Urinary bladder (tissue), 3 donors: ENCODE measurements at regions not wholly inside any gene's neighbourhood (a gene's known extent, or its start where the extent isn't known, plus 50 kb on each side); places are given as distances from the start of the nearest gene placed in this dataset.

ENCODE experiments used
- DNase-seq: peaks from one replicate; pipeline ENCODE4 v3.0.0-alpha.2; 2015; ENCODE audit errors: extremely low spot score
- H3K27ac ChIP-seq: one replicate; pipeline ENCODE4 v1.5.1; 2013; ENCODE audit warnings: low read depth, mild to moderate bottlenecking, moderate library complexity
- H3K36me3 ChIP-seq: one replicate; pipeline ENCODE4 v1.6.1; 2013; ENCODE audit warnings: mild to moderate bottlenecking, moderate library complexity; ENCODE audit not compliant: insufficient read depth
- H3K4me1 ChIP-seq: one replicate; pipeline ENCODE4 v1.6.1; 2013; ENCODE audit warnings: mild to moderate bottlenecking, moderate library complexity; ENCODE audit not compliant: insufficient read depth
- H3K4me3 ChIP-seq: one replicate; pipeline ENCODE4 v1.5.1; 2013; ENCODE audit warnings: low read depth, low read length
- WGBS: extraction: QIAGEN DNeasy Blood & Tissue Kit; methylation state at CpG from one replicate; pipeline ENCODE4 v1.1.7; 2013; 5-methylcytosine and 5-hydroxymethylcytosine counted together
- donor health status: healthy with polysubstance abuse.
- donor health status: healthy.

DNA sequence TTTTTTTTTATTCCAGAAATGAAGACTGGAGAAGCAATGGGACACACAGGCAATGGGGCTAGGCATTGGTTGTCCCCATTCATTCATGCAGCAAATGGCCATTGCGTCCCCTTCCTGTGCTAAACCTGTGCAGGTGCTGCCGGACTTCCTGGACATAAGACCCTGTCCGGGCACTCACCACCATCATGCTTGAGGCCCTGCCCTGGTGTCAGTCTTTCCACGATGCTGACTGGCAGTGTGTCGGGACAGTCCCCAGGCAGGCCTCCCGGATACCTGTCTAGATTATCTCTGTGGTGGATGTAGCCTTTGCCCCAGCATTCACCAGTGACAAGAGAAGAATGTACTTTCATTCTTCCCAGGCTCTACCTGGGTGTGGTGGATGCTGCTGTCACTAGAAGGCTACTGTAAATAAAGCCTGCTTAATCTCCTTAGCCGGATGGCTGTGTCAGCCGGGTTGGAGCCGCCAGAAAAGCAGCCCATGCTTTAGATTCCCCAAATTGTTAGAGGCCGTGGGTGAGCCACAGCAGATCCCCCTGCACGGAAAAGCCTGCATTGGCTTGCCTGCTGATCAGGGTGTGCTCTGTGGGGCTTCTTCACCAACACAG is 94.5 kb upstream of the PARP11 start:
- WGBS = 51% methylated on average over 11 of the region's 11 CpGs
- DNase-seq = no peak

DNA sequence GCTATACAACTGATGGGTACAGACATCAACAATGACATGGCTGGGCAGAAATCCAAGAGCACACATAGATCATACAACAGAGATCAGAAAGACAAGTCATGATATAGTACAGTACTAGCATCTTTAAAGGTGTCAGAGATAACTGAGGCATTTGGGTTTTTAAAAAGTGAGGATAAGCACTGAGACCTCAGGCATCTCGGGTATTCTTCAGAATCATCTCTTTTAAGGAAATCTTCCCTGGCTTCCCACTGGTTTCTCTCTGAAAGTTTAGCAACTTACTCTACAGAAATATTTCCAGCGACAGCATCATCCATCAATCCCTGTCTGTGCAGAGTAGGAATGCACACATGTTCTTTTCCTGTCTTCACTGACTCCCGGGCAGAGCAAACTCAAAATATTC is 93.2 kb upstream of the PARP11 start:
- no peak overlapping the region for H3K4me3 ChIP-seq
- H3K27ac ChIP-seq = no peak overlapping the region
- no peak for DNase-seq
- H3K4me1 ChIP-seq = no peaks in the 10 kb centered on the region
- no peaks in the 10 kb centered on the region for H3K36me3 ChIP-seq
- 55% methylated on average over 3 of the region's 3 CpGs for WGBS

More for the DNA sequence above, 94.5 kb upstream of the PARP11 start:
- H3K4me3 ChIP-seq = no peak overlapping the region
- H3K4me1 ChIP-seq = no peaks in the 10 kb centered on the region
- no peaks in the 10 kb centered on the region for H3K36me3 ChIP-seq
- H3K27ac ChIP-seq = no peak overlapping the region

DNA sequence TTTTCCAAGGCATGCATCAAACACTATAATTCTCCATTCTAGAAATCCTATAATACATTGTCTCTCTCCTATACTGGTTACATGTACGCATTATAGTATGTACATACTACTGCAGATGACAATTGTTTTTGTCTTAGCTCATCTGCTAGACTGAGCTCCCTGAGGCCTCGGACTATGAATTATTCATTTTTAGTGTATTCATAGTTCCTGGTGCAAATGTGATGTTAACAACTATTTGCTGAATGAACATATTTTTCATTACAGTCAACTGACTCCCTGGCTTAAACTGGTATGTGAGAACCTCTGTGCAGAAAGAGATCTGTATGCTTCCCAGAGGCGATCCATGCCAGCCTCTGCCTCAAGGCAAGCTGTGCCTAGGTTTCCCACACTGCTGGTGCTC is 91.8 kb upstream of the PARP11 start:
- H3K4me1 ChIP-seq = no peaks in the 10 kb centered on the region
- no peak for DNase-seq
- H3K36me3 ChIP-seq = no peaks in the 10 kb centered on the region
- 76% methylated on average over 3 of the region's 3 CpGs for WGBS
- no peak overlapping the region for H3K27ac ChIP-seq
- no peak overlapping the region for H3K4me3 ChIP-seq

DNA sequence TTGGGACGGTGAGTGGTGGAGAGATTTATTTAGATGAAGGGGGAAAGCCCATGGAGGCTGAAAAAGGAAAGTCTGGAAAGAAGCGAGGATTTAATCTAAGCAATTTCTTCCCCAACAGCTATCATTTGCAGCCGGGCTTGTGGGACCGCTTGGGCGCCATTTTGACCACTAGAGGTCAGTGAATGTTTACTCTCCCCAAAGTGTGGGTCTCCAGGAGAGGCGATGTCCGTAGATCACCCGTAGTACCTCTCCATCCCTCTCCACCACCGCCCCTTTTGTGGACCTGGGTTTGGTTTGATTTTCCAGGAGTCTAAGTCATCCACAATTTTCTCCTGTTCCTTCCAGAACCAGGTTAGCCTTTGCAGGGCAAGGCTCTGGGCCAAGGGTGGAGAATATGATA is 91.2 kb upstream of the PARP11 start:
- Histone ChIP-seq H3K27ac (no peak overlapping the region), H3K4me3 (no peak overlapping the region), H3K36me3 (no peaks in the 10 kb centered on the region), H3K4me1 (no peaks in the 10 kb centered on the region)
- WGBS = 66% methylated on average over 9 of the region's 9 CpGs
- DNase-seq = no peak

DNA sequence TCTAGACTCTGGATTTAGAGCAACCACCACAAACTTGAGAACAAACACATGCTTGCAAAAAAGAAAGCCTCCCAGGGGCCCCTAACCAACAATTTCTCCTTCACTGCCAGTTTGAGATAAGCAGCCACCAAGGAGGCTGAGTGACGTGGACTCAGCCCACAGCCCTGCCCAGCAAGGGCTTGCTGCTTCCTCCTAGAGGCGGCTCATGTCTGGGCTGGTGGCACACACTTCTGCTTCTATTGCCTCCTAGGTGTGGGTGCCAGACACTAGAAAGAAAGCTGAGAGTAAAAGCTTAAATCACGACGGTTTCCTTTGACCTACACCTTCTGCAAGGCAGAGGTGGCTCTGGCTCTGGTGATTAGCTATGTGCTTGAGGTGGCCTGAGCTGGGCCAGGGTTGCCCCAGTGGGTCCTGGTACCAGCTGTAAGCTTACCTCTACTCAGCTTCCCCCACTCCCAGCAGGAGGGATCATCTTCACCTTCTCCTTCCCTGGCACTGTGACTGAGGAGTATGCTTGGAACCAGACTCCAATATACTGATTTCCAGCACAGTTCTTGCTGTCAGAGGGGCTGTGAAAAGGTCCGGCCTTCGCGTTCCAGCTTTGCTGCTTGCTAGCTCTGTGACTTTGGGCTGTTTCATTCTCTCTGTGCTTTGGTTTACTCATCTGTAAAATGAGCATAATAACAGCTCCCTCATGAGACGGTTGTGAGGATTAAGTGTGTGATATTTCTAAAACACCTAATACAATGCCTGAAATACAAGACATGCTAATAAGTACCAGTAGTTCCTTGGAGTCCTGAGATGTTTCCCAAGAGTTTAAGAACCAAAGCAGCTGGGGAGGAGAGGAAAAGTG is 89.7 kb upstream of the PARP11 start:
- 73% methylated on average over 8 of the region's 8 CpGs for WGBS
- no peak overlapping the region for H3K27ac ChIP-seq

DNA sequence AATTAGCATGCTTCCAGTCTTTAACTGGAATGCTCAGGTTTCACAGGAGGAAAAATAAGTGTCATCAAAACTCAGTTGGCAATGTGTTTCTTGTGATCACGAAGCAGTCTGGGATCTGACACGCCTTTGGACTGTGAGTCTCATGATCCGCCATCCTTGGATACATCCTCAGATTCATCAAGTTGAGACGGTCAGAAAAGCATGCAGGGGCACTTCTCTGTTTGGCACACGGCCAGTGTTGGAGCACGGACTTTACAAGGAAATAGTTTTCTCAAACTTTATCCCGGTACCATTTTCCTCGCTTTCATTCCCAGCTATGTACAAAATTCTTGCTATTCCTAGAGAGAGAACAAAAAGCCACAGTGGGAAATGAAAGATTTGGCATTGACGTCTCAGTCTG is 88.4 kb upstream of the PARP11 start:
- H3K4me1 ChIP-seq = no peaks in the 10 kb centered on the region
- H3K27ac ChIP-seq = no peak overlapping the region
- H3K4me3 ChIP-seq = no peak overlapping the region
- H3K36me3 ChIP-seq = no peaks in the 10 kb centered on the region
- no peak for DNase-seq
- WGBS = 38% methylated on average over 9 of the region's 9 CpGs

More for the DNA sequence above, 89.7 kb upstream of the PARP11 start:
- Histone ChIP-seq H3K36me3 (no peaks in the 10 kb centered on the region), H3K4me3 (no peak overlapping the region), H3K4me1 (no peaks in the 10 kb centered on the region)
- no peak for DNase-seq

DNA sequence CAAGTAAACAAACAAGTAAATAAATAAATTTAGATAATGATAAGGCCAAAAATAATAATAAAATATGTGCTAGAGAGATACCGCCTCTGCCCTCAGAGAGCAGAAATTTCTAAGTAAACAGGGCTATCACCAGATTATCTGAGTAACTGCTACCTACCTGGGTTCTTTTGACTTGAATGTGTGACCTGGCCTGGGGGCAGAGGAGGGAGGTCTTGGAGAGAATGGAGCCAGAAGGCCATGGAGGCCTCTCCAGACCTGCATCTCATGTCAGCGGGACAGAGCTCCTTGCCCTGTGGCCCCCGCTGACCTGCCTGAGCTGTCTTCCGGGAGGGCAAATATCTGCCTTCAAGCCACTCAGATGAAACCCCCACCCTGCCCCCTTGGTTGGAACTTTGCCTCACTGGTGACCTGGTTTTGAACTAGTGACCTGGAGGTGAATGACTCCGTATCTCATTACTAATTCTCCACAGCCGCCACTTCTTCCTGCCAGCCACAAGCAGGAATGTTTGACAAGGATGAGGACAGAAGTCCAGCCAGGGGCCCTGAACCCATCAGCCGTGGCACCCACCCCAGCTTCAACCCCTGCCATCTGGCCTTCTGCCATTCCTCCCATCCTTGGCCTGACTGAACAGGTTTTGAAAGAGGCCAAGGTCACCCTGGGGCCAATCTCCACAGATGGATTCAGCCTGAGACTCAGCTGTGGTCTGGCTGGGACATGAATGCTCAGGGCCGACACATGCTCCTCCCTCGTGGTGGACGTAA is 86.8 kb upstream of the PARP11 start:
- WGBS = 86% methylated on average over 10 of the region's 10 CpGs
- H3K4me3 ChIP-seq = no peak overlapping the region
- no peaks in the 10 kb centered on the region for H3K4me1 ChIP-seq
- no peak for DNase-seq
- no peak overlapping the region for H3K27ac ChIP-seq
- H3K36me3 ChIP-seq = no peaks in the 10 kb centered on the region

DNA sequence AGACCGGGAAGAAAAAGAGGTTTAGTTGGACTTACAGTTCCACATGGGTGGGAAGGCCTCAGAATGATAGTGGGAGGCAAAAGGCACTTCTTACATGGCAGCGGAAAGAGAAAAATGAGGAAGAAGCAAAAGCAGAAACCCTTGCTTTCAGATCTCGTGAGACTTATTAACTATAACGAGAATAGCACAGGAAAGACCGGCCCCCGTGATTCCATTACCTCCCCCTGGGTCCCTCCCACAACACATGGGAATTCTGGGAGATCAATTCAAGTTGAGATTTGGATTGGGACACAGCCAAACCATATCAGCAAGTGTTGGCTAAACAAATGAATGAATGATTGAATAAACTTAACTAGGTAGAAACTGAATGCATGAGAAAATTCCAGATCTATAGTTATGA is 85.3 kb upstream of the PARP11 start:
- WGBS = 91% methylated on average over 6 of the region's 6 CpGs
- Histone ChIP-seq H3K4me3 (no peak overlapping the region), H3K36me3 (no peaks in the 10 kb centered on the region), H3K4me1 (no peaks in the 10 kb centered on the region), H3K27ac (no peak overlapping the region)
- no peak for DNase-seq

DNA sequence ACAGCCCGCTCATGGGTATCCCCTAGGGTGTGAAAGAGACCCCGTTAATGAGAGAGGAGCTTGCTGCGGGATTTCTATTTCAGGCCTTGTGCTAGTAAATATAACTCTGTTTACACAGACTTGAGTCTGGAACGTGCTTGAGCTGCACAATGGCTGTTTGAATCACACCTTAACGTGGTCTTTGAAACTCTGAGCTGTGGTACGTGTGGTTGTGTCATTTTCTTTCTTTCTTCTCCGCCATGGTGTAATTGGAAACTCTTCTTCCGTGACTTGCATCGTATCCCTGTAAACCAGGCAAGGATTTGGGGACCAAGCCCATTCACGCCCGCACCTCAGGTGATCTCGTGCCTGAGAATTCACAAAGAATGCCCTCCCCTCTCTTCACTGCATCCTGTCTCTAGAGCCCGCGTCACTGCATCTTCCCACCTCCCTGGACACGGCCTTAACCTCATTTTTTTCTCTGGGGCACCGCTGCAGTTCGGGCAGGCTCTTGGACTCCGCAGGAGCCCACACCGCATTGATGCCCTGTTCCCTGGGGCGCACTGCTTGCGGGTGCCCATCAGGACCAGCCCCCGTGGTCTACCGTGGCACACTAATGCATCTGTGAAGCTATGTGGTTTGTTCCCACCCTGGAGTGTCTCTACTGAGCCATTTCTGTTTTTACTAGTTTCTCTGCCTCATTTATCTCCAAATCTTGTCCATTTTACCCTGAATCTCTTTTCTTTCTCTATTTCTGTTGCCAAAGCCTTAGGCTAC is 78.4 kb upstream of the PARP11 start:
- 79% methylated on average over 23 of the region's 23 CpGs for WGBS
- DNase-seq = no peak
- Histone ChIP-seq H3K4me3 (no peak overlapping the region), H3K4me1 (no peaks in the 10 kb centered on the region), H3K27ac (no peak overlapping the region), H3K36me3 (no peaks in the 10 kb centered on the region)

DNA sequence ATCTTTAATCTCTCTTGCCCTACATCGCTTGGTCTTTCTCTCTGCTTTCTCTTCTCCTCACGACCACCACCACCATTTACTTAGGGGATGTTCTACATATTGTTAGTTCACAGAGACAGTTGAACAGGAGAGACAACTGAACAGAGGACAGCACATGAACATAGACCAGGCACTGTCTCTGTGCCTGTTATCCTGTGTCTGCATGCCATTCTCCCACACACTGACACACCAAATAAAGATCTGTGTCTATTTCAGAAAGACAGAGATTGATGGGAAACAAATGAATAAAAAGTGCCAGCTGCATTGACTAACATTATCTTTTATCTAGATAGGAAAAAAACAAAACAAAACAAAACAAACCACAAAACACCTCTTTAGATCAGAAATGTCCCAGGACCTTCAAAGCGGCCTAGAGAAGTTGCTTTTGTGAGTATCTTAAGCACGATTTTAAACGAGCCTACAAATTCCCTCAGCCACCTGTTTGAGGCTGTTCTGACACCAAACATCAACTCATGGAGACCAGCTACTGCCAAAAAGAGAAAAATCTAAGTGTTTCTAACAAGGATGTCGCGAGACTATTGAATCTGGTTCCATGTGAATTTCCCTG is 77.6 kb upstream of the PARP11 start:
- Histone ChIP-seq H3K36me3 (no peaks in the 10 kb centered on the region), H3K27ac (no peak overlapping the region), H3K4me3 (no peak overlapping the region), H3K4me1 (no peaks in the 10 kb centered on the region)
- 66% methylated on average over 7 of the region's 7 CpGs for WGBS
- DNase-seq = no peak

DNA sequence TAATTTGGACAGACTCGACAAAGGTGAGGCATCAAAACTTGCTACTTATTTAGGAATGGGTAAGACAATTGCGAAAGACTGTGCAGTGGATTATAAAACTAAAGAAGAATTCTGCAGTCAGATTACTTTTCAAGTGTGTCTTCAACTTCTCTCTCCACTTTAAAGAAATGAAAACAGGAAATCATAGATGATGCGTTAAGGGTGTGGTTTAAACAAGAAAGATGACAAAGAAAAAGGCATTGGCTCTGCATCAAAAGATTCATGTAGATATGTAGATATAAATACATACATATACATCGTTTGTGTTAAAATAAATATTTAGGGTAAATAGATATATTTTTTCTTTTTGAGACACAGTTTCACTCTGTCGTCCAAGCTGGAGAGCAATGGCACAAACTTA is 74.6 kb upstream of the PARP11 start:
- no peak overlapping the region for H3K27ac ChIP-seq
- no peaks in the 10 kb centered on the region for H3K4me1 ChIP-seq
- H3K36me3 ChIP-seq = no peaks in the 10 kb centered on the region
- H3K4me3 ChIP-seq = no peak overlapping the region
- 63% methylated on average over 5 of the region's 5 CpGs for WGBS
- DNase-seq = no peak

DNA sequence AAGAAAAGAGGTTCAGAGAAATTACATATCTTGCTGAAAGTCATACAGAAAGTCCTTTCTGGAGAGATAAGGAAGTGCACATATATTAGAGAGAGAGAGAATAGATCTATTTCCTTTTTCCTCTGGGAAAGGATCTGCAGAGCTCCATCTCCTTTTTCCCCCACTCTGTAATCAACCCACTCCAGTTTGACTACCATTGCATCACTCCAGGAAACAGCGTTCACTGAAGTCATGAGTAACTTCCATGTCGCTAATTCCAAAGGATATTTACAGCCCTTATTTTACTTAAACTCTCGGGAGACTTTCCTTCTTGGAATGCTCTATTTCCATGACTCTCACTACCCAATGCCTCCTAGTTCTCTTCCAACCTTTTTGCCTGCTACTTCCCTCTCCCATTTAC is 72.5 kb upstream of the PARP11 start:
- 52% methylated on average over 3 of the region's 3 CpGs for WGBS
- no peak for DNase-seq
- H3K4me3 ChIP-seq = no peak overlapping the region
- H3K36me3 ChIP-seq = no peaks in the 10 kb centered on the region
- H3K4me1 ChIP-seq = no peaks in the 10 kb centered on the region
- H3K27ac ChIP-seq = no peak overlapping the region

DNA sequence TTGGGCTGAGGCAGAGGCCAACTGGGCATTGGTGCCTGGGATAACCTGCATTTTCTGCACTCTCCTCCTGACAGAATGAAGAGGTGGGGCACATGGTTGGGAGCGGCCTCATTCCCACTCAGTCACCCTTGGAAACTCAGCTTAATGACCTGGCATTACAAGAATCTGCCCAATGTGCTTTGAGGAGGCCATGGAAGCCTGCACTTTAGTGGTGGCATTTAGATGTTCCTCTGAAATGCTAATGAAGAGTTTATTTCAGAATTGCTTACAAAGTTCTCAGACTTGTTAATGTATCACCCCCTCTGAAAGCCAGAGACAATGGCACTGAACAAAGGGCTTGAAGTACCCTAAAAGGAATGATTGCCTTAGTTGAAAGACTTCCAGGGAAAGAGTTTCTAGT is 71.4 kb upstream of the PARP11 start:
- WGBS = 59% methylated on average over 1 of the region's 1 CpG
- DNase-seq = no peak
- no peaks in the 10 kb centered on the region for H3K4me1 ChIP-seq
- no peak overlapping the region for H3K27ac ChIP-seq
- H3K4me3 ChIP-seq = no peak overlapping the region
- H3K36me3 ChIP-seq = no peaks in the 10 kb centered on the region
